ENCODE measurements at regions not wholly inside any gene's neighbourhood (a gene's known extent, or its start where the extent isn't known, plus 50 kb on each side); places are given as distances from the start of the nearest gene placed in this dataset.

DNA sequence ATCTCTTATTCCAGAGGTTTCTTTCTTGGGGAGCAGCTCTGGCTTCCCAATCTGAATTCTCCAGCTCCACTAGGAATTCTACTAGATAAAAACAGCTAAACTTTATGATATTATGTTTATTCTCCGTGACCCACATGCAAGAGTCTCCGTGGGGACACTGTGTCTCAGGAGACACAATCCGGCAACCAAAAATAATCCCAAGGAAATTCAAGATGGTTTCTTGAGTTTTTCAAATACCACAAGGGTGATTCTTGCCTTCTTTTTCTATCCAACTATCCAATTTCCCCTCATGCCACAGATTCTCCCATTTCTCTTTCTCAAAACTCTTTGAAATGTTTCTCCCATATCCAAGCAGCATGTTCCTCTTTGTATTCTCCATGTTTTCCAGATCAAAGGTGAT is 103.1 kb downstream of the FAS start:
- no peak for DNase-seq

DNA sequence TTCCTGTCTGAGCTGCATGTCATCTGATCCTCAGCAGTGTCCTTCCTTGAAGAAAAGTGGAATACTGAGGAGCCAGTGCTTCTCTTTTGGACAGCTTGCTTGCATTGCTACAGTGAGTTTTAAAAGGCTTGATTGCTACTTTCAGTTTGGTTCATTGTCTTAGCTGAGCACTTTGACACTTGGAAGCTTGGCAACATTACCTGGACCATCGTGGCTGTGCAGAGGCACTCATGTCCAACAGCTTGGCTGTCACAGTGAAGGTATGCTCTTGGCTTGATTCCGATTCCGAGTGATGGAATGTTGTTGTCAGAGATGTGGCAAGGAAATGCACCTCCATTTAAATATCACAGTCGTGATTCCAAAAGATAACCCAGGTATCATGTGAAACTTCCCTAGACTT is 102.4 kb downstream of the FAS start:
- DNase-seq = no peak

DNA sequence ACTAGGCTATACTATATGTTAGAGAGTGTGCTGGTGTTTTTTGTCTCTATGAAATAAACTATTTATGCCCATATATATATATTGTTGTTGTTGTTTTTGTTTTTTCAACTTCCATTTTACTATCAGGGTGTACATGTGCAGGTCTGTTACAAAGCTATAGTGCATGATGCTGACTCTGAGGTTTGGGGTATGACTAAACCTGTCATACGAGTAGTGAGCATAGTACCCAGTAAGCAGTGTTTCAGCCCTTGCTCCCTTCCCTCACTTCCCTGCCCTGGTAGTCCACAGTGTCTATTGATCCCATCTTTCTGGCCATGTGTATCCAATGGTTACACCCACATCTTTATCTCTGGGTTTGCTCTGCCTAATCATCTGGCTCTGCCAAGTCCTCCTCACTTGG is 101.8 kb downstream of the FAS start:
- DNase-seq = no peak

DNA sequence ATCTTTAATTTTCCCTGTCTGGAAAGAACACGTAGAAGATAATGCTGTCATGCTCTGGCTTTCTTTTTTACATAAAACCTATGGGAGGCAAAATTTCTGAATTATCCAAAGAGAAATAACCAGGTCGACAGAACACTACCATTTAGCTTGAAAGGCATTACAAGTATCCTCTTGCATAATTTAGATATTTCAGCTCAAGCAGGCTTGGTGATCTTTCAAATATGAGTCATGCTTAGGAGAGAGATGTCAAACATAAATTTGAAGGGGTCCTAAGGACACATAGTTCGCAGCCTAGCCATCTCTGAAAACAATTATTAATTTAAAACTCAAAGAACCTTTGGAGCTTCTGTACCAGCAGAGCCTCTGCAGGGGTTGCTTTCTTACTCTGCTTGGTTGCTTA is 100.9 kb downstream of the FAS start:
- no peak for DNase-seq

DNA sequence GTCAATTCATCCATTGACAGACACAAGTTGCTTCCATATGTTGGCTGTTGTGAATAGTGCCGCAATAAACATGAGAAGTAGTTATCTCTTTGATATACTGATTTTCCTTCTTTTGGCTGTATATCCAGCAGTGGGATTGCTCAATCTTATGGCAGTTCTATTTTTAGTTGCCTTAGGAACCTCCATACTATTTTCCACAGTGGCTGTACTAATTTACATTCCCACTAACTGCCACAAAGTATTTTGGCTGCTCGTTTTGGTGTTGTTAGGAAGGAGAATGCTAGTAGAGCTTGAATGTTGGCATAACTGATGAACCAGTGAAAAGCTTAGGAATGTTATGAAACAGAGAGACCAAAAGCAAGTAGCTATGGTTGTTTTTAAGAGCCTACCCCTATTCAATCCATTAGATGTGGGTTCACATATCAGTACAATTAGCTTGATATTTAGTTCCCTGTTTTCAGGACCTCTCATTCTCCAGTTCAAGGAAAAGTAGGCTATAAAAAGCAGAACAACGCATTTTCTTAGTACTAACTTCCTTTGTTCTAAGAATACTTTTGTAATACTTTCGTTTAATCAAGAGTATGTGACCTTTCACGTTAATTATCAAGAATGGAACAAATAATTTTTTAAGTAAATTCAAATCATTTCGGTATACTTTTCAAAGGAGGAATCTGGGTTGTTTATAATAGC is 100.3 kb downstream of the FAS start:
- DNase-seq = no peak

DNA sequence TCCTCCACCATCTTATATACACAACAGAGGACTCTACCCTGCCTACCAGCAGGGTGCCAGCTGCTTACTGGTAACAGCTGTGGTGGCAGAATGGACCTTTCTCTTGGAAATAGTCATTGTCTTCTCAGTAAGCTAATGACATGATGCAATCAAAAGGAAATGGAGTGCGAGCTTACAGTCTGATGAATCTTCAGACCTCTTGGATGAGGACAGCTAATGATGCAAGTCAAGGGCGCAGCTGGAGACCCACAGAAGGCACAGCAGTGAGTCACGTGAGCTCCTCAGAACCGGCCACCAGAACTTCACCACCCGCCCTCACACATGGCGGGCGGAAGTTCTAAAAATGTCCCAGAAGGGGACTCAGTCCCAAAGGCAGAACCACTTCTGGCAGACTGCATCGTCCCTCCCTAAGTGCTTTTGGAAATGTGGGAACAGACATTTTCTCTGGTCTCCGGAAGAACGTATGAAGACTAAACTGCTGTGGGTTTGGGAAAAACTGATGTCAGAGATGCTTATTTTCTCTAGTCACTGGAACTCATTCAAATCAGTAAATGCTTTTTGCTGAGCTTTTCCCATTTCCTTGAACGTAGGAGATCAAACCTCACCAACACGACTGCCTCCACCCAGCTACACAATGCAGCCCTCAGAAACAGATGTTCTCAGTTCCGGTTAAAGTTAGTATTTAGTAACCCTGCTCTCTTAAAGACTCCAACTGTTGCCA is 96.4 kb downstream of the FAS start:
- DNase-seq = no peak

DNA sequence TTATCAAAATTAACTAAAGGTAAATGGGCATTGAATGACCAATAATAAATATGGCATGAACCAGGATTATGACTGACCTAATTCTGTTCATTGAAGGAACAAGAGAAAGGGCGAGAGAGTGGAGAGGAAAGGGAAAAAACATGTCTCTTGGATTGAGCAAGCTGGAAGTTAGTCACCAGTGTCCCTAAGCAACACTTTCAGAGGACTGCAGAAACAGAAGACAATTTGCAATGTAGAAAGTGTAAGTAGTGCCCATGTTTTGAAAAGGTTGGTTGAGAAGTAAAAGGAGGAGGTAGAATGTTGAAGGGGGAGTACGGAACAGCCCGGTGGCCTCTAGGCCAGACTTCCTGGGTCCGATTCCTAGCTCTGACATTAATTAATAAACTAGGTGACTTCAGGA is 94.6 kb downstream of the FAS start:
- no peak for DNase-seq

DNA sequence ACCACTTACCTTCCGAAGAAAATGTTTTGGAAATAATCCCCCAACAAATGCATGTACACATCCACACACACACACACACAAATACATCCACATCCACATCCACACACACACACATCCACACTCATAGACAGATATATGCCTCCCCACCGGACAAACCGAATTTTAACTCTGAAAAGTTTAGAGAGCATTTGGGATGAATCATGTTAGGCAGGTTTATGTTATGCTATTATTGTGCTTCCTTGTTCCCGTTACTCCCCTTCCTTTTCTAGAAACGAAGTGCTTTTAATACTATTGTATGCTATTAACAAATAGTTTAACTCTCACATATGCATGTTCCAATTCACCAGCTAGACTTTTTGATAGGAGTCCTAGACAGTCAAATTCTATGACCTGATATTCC is 91.5 kb downstream of the FAS start:
- no peak for DNase-seq

DNA sequence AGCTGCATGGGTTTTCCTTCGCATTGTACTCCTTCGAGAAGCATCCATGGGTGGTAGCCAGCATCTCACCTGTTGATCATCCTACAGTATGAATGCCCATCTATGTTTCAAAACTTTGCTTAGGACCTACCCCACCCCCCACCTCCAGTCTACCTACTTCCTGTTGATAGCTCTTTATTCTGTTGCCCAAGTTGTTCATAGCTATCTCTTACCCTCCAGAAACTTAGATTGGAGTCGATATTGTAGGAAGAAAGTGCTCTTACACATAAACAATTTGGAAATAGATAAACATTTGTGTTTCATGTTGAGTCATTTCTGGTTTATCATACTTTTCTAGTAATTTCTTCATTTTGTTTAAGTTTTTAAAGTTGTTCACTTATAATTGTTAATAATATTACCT is 90.1 kb downstream of the FAS start:
- DNase-seq = no peak

DNA sequence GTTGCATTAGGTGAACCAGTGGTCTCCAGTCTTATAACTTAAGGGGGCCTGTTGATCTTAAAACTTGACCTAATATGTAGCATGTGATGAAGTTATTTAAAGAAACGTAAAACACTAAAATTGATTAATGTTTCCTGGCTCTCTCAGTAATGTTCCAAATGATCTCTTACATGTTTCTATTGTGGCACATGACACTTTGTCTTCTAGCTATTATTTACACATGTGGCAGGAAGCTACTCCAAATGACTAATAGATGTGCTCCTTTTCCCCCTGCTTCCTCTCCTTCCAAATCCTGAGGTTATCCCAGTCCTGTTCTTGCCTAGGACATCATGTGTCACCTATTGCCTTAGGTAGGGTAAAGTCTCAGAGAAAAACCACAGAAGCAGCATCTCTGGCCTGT is 89.4 kb downstream of the FAS start:
- no peak for DNase-seq

DNA sequence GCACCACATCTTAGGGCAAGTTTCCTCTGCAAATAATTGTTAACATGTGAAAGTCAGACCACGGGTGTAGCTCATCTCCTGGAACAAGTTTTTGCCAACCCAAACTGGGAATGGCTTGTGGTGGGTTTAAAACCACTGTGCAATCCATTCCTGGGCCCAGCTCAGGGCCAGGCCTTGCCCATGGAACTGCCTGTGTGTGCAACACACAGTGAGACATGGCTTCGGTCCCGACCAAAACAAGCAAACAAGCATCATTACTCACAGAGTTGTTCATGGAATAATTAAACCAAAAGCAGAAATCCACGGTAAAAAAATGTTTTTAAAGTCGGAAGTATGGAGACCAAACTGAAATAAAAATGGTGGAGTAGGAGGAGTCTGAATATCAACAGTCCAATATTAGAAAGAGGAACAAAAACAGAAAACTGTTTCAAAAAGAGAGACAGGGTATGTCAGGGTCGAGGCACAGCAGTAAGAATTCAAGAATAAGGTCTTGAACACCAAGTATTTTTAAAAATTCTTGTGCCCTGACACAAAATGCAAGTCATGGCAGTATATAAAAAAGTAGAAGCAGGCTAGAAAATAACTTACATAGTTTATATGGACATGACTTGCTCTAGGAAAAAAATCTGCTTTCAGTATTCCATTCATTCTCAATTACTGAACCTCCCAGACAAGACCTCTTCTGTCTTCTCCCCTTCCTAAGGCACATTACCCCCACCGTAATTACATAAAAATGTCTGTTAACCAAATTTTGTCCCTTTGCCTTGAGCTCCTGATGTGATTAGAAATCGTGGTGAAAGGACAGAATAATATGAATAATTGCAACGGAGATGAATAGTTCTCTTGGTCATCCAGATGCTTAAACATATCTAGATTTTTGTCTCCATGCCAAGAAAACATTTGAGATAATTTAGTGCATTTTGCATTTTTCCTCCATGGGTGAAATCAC is 88.4 kb downstream of the FAS start:
- peak; percentile 95 for DNase-seq

DNA sequence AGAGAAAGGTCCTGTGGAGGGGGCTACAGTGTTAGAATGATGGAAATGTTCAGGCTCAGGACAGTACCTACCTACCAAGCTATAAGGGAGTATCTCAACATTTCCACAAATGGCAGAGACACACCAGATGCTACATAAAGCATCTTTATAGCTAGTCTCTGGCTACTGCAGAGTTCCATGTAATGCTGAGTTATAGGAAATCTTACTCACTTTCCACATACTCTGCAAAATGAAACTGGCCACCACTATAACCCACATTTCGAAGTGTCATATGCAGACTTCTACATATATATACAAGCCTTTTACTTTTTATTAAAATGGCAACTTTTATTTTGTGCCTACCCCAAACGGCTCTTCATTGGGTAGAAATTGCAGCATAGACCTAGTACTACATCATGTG is 85.5 kb downstream of the FAS start:
- no peak for DNase-seq

DNA sequence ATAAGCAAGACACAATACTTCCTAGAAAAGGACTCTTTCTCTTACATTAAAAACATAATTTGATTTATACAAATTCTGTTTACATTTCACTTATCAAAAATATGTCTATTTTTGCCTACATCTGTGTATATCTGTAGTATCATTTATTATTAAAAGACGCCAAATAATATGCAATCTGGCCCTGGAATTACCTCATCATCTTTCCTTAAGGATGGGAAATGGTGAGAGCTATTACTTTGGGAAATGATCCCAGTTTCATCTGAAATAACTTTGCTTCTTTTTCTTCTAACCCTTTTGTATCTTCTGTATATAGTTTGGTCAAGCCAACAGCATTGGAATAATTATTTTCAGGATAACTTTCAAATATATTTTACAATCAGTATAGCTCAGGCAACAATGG is 85.0 kb downstream of the FAS start:
- DNase-seq = no peak

DNA sequence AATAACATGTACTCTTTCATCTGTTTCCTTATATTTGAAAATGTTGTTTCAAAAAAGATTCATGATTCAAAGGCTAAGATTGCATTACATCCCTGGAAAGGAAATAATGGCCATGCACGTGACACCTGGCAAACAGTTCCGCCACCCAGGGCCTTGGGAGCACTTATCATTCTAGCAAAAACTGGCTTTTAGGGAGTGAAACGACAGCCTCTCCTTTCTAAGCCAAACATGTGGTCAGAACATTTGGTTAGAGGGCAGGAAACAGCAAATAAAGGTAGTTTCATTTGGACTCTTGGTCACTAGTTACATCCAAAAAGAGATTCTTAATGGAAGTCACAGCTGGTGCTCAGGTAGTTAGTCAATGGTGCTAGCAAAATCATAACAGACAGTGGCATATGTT is 83.5 kb downstream of the FAS start:
- no peak for DNase-seq

DNA sequence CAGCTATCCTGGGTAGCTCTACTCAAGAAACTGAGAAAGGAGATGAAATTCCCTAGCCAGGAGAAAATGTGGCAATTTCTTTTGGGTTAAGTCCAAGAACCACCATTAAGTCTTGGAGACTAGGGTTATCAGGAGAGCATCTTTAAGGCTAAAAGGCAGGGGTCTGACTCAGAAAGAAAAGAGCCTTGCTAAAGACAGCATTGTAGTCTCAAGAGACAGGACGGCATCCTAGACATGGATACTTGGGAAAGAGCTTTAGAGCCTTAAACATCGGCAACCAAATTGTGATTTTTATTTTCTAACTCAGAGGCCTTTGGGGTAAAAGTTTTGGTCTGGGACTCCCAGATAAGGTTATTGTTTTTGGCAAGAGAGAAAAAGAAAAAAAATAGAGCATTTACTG is 83.1 kb downstream of the FAS start:
- no peak for DNase-seq

DNA sequence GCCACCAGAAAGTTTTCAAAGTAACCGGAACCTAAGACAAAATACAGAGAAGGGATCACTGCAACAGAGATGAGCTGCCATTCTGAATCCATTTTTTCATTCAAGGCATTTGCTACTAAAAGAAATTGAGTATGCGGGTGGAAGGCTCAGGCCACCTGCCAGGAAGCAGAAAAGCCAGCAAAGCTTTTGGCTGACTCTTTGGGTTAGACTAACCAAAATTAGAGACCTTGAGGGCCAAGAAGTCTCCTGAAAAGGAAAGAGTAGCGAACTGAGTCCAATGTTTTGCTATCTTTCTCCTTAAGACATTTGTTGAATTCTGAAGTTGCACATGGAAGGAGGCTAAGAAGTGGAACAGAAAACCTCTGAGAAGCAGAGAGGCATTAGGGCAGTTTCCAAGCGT is 79.0 kb downstream of the FAS start:
- DNase-seq = no peak

All from NCI-H1048 (cell line).